GM18873 (cell line): ENCODE measurements at regions not wholly inside any gene's neighbourhood (a gene's known extent, or its start where the extent isn't known, plus 50 kb on each side); places are given as distances from the start of the nearest gene placed in this dataset.

ENCODE experiments used
- ATAC-seq: cut with Tn5 transposase; IDR thresholded peaks from one replicate; pipeline ENCODE4 v1.9.1; 2021; ENCODE audit warnings: mild to moderate bottlenecking, moderate library complexity, moderate number of reproducible peaks; ENCODE audit not compliant: unreplicated experiment, low FRiP score

- ATAC-seq: no peak
Measured at GRCh38 chr6:97867177-97867576, 584.2 kb upstream of the MMS22L start.

- ATAC-seq: no peak
Measured at GRCh38 chr6:97870273-97870672, 587.3 kb upstream of the MMS22L start.

GRCh38 chr6:97876711-97877110, 593.7 kb upstream of the MMS22L start:
- ATAC-seq: no peak

- no peak for ATAC-seq
Measured at GRCh38 chr6:97882755-97883154, 599.7 kb upstream of the MMS22L start.

- ATAC-seq: no peak
Measured at GRCh38 chr6:97885325-97885724, 602.3 kb upstream of the MMS22L start.

GRCh38 chr6:97885828-97886227, 602.8 kb upstream of the MMS22L start:
- no peak for ATAC-seq

GRCh38 chr6:97901531-97901930, 618.5 kb upstream of the MMS22L start:
- no peak for ATAC-seq

- ATAC-seq: no peak
Measured at GRCh38 chr6:97909380-97909779, 626.4 kb upstream of the MMS22L start.

GRCh38 chr6:97913721-97914120, 630.7 kb upstream of the MMS22L start:
- ATAC-seq: no peak

GRCh38 chr6:97914912-97915311, 631.9 kb upstream of the MMS22L start:
- no peak for ATAC-seq

- no peak for ATAC-seq
Measured at GRCh38 chr6:97915537-97915936, 632.5 kb upstream of the MMS22L start.

- no peak for ATAC-seq
Measured at GRCh38 chr6:97917369-97917768, 634.4 kb upstream of the MMS22L start.

- no peak for ATAC-seq
Measured at GRCh38 chr6:97919046-97919445, 636.0 kb upstream of the MMS22L start.

- ATAC-seq: no peak
Measured at GRCh38 chr6:97919631-97920030, 636.6 kb upstream of the MMS22L start.

- no peak for ATAC-seq
Measured at GRCh38 chr6:97923249-97923648, 640.2 kb upstream of the MMS22L start.

- no peak for ATAC-seq
Measured at GRCh38 chr6:97925504-97925903, 642.5 kb upstream of the MMS22L start.

GRCh38 chr6:97939440-97940168, 656.6 kb upstream of the MMS22L start:
- ATAC-seq: no peak

GRCh38 chr6:97947841-97948240, 664.8 kb upstream of the MMS22L start:
- no peak for ATAC-seq

- no peak for ATAC-seq
Measured at GRCh38 chr6:97958134-97958533, 675.1 kb upstream of the MMS22L start.

- ATAC-seq: no peak
Measured at GRCh38 chr6:97963193-97963592, 680.2 kb upstream of the MMS22L start.

GRCh38 chr6:97969065-97969464, 686.0 kb upstream of the MMS22L start:
- ATAC-seq: no peak

GRCh38 chr6:97977084-97977483, 694.1 kb upstream of the MMS22L start:
- no peak for ATAC-seq

- no peak for ATAC-seq
Measured at GRCh38 chr6:97978855-97979271, 695.8 kb upstream of the MMS22L start.
